ENCODE measurements at regions not wholly inside any gene's neighbourhood (a gene's known extent, or its start where the extent isn't known, plus 50 kb on each side); places are given as distances from the start of the nearest gene placed in this dataset.
"Not testable (repeated sequence)": the region's sequence is repeated elsewhere in the genome, so short reads cannot be mapped to it uniquely, and the experiment has no call there.

GRCh38 chrX:41003506-41004270 is 81.6 kb upstream of the USP9X start:
- peaks cover 0 to 2% (median 0%) of the 10 kb centered on the region in 9 donors for H3K9me3 Mint-ChIP-seq
- DNase-seq (no peak), ATAC-seq (no peak)
- POLR2A ChIA-PET = no interaction called here
- peaks cover 0 to 3% (median 0%) of the 10 kb centered on the region in 5 donors for H3K27me3 Mint-ChIP-seq
- H3K27ac Mint-ChIP-seq = no peak overlapping the region
- H3K4me1 Mint-ChIP-seq = peaks cover 5 to 14% (median 8%) of the 10 kb centered on the region in 4 donors
- no peaks in the 10 kb centered on the region for H3K36me3 Mint-ChIP-seq
- H3K4me3 Mint-ChIP-seq = no peak overlapping the region

- Mint-ChIP-seq H3K9me3 (peaks cover 0 to 2% (median 0%) of the 10 kb centered on the region in 9 donors), H3K36me3 (no peaks in the 10 kb centered on the region), H3K27me3 (peaks cover 0 to 3% (median 0%) of the 10 kb centered on the region in 5 donors), H3K4me3 (peak overlapping the region in 3 of 10 donors; percentile 11 to 64 (median 25)), H3K4me1 (peaks cover 5 to 17% (median 16%) of the 10 kb centered on the region in 4 donors), H3K27ac (peak overlapping the region in 1 of 10 donors; percentile 91)
- POLR2A ChIA-PET = no interaction called here
- ATAC-seq (no peak), DNase-seq (no peak)
Measured at GRCh38 chrX:41005445-41005992, 79.7 kb upstream of the USP9X start.

- H3K27me3 Mint-ChIP-seq = peaks cover 0 to 3% (median 0%) of the 10 kb centered on the region in 5 donors
- ATAC-seq = peak; percentile 91 to 93
- H3K9me3 Mint-ChIP-seq = no peaks in the 10 kb centered on the region
- POLR2A ChIA-PET = interaction anchor here (0.7 to 1.4 kb wide), 4 partner anchors 75 to 105 kb away, joined by 3 to 18 read pairs (median 4); partner anchors contain the start of gene USP9X
- H3K4me3 Mint-ChIP-seq = peak overlapping the region; percentile 69 to 86 (median 80)
- peak; percentile 9 to 79 (median 48) for DNase-seq
- H3K4me1 Mint-ChIP-seq = peaks cover 5 to 25% (median 21%) of the 10 kb centered on the region in 4 donors
- no peaks in the 10 kb centered on the region for H3K36me3 Mint-ChIP-seq
- H3K27ac Mint-ChIP-seq = peak overlapping the region; percentile 78 to 97 (median 90)
Measured at GRCh38 chrX:41009850-41010846, 75.1 kb upstream of the USP9X start.

GRCh38 chrX:41014776-41015360 is 70.4 kb upstream of the USP9X start:
- H3K4me3 Mint-ChIP-seq = no peak overlapping the region
- peaks cover 0 to 13% (median 9%) of the 10 kb centered on the region in 4 donors for H3K4me1 Mint-ChIP-seq
- no peaks in the 10 kb centered on the region for H3K36me3 Mint-ChIP-seq
- no peak overlapping the region for H3K27ac Mint-ChIP-seq
- peaks cover 0 to 3% (median 0%) of the 10 kb centered on the region in 5 donors for H3K27me3 Mint-ChIP-seq
- POLR2A ChIA-PET = no interaction called here
- DNase-seq (no peak), ATAC-seq (no peak)
- peaks cover 0 to 2% (median 0%) of the 10 kb centered on the region in 9 donors for H3K9me3 Mint-ChIP-seq

- ATAC-seq, H3K9me3 Mint-ChIP-seq, H3K4me1 Mint-ChIP-seq, H3K4me3 Mint-ChIP-seq, DNase-seq, H3K27me3 Mint-ChIP-seq, H3K36me3 Mint-ChIP-seq, H3K27ac Mint-ChIP-seq, POLR2A ChIA-PET: not testable (repeated sequence)
Measured at GRCh38 chrX:41017785-41018184, 67.5 kb upstream of the USP9X start.

- H3K27ac Mint-ChIP-seq, POLR2A ChIA-PET, H3K9me3 Mint-ChIP-seq, H3K4me3 Mint-ChIP-seq, DNase-seq, H3K27me3 Mint-ChIP-seq, H3K4me1 Mint-ChIP-seq, ATAC-seq, H3K36me3 Mint-ChIP-seq: not testable (repeated sequence)
Measured at GRCh38 chrX:41018391-41019040, 66.7 kb upstream of the USP9X start.

- Mint-ChIP-seq H3K27me3 (peaks cover 0 to 3% (median 0%) of the 10 kb centered on the region in 5 donors), H3K4me1 (no peaks in the 10 kb centered on the region), H3K36me3 (no peaks in the 10 kb centered on the region), H3K9me3 (peaks cover 0 to 6% (median 0%) of the 10 kb centered on the region in 9 donors), H3K27ac (no peak overlapping the region), H3K4me3 (no peak overlapping the region)
- DNase-seq (no peak), ATAC-seq (no peak)
- POLR2A ChIA-PET = no interaction called here
Measured at GRCh38 chrX:41019041-41019392, 66.2 kb upstream of the USP9X start.

- H3K27me3 Mint-ChIP-seq = peaks cover 0 to 1% (median 0%) of the 10 kb centered on the region in 5 donors
- POLR2A ChIA-PET = no interaction called here
- DNase-seq (no peak), ATAC-seq (no peak)
- no peaks in the 10 kb centered on the region for H3K36me3 Mint-ChIP-seq
- no peak overlapping the region for H3K4me3 Mint-ChIP-seq
- no peaks in the 10 kb centered on the region for H3K4me1 Mint-ChIP-seq
- H3K27ac Mint-ChIP-seq = no peak overlapping the region
- H3K9me3 Mint-ChIP-seq = peaks cover 0 to 12% (median 0%) of the 10 kb centered on the region in 9 donors
Measured at GRCh38 chrX:41022566-41022965, 62.7 kb upstream of the USP9X start.

- Mint-ChIP-seq H3K36me3 (no peaks in the 10 kb centered on the region), H3K27ac (no peak overlapping the region), H3K9me3 (peaks cover 0 to 12% (median 0%) of the 10 kb centered on the region in 9 donors), H3K4me1 (no peaks in the 10 kb centered on the region), H3K4me3 (no peak overlapping the region), H3K27me3 (peaks cover 0 to 1% (median 0%) of the 10 kb centered on the region in 5 donors)
- DNase-seq = no peak
- POLR2A ChIA-PET = no interaction called here
- no peak for ATAC-seq
Measured at GRCh38 chrX:41023098-41023497, 62.1 kb upstream of the USP9X start.

GRCh38 chrX:41024335-41024734 is 60.9 kb upstream of the USP9X start:
- H3K27me3 Mint-ChIP-seq, POLR2A ChIA-PET, DNase-seq, H3K36me3 Mint-ChIP-seq, ATAC-seq, H3K4me3 Mint-ChIP-seq, H3K4me1 Mint-ChIP-seq, H3K27ac Mint-ChIP-seq: not testable (repeated sequence)
- peaks cover 0 to 12% (median 0%) of the 10 kb centered on the region in 9 donors for H3K9me3 Mint-ChIP-seq

GRCh38 chrX:41024755-41025154 is 60.5 kb upstream of the USP9X start:
- Mint-ChIP-seq H3K27ac (no peak overlapping the region), H3K36me3 (no peaks in the 10 kb centered on the region), H3K27me3 (no peaks in the 10 kb centered on the region), H3K4me1 (no peaks in the 10 kb centered on the region), H3K4me3 (no peak overlapping the region), H3K9me3 (peaks cover 0 to 12% (median 0%) of the 10 kb centered on the region in 9 donors)
- no peak for ATAC-seq
- POLR2A ChIA-PET = no interaction called here
- DNase-seq = no peak
